ENCODE measurements at regions not wholly inside any gene's neighbourhood (a gene's known extent, or its start where the extent isn't known, plus 50 kb on each side); places are given as distances from the start of the nearest gene placed in this dataset.

DNA sequence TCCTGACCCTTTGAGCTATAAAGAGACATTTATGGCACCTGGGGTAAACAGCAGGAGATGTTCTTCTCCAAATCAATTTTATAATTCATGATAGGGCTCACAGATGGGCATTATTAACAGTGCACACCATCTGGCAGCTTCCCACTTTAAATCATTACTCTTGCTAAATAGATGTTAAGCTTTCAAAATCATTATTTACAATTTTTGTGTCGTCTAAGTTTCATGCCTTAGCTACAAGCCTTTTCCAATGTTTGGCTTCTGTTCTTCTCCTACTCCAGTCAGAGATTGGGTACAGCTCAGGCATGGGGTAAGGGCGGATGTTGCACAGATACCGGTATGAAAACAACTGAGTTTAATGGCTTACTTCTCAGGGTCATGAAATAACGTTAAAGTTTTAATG lies 120.9 kb upstream of the PFN2 start:
- TF ChIP-seq, protein P1, sequence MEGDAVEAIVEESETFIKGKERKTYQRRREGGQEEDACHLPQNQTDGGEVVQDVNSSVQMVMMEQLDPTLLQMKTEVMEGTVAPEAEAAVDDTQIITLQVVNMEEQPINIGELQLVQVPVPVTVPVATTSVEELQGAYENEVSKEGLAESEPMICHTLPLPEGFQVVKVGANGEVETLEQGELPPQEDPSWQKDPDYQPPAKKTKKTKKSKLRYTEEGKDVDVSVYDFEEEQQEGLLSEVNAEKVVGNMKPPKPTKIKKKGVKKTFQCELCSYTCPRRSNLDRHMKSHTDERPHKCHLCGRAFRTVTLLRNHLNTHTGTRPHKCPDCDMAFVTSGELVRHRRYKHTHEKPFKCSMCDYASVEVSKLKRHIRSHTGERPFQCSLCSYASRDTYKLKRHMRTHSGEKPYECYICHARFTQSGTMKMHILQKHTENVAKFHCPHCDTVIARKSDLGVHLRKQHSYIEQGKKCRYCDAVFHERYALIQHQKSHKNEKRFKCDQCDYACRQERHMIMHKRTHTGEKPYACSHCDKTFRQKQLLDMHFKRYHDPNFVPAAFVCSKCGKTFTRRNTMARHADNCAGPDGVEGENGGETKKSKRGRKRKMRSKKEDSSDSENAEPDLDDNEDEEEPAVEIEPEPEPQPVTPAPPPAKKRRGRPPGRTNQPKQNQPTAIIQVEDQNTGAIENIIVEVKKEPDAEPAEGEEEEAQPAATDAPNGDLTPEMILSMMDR (IDR thresholded peaks at IDR 0.05), result no peak
- TF ChIP-seq EP300 (IDR thresholded peaks at IDR 0.05), result no peak
- TF ChIP-seq POLR2A (IDR thresholded peaks at IDR 0.05; ENCODE audit: low read depth), result no peak
